ENCODE measurements at regions not wholly inside any gene's neighbourhood (a gene's known extent, or its start where the extent isn't known, plus 50 kb on each side); places are given as distances from the start of the nearest gene placed in this dataset.

- Histone ChIP-seq H3K27me3 (ENCODE audit: low read depth) (no peaks in the 10 kb centered on the region), H3K4me3 (no peak overlapping the region), H3K4me1 (no peaks in the 10 kb centered on the region), H3K27ac (replicated peaks) (no peak overlapping the region), H3K9me3 (replicated peaks) (peaks cover 7% of the 10 kb centered on the region), H3K36me3 (no peaks in the 10 kb centered on the region)
- TF ChIP-seq, protein P1, sequence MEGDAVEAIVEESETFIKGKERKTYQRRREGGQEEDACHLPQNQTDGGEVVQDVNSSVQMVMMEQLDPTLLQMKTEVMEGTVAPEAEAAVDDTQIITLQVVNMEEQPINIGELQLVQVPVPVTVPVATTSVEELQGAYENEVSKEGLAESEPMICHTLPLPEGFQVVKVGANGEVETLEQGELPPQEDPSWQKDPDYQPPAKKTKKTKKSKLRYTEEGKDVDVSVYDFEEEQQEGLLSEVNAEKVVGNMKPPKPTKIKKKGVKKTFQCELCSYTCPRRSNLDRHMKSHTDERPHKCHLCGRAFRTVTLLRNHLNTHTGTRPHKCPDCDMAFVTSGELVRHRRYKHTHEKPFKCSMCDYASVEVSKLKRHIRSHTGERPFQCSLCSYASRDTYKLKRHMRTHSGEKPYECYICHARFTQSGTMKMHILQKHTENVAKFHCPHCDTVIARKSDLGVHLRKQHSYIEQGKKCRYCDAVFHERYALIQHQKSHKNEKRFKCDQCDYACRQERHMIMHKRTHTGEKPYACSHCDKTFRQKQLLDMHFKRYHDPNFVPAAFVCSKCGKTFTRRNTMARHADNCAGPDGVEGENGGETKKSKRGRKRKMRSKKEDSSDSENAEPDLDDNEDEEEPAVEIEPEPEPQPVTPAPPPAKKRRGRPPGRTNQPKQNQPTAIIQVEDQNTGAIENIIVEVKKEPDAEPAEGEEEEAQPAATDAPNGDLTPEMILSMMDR (IDR thresholded peaks at IDR 0.05; ENCODE audit: borderline replicate concordance), result no peak
- intact Hi-C loops (cut with micrococcal nuclease), result no loop called here
- no peak for DNase-seq
Measured at GRCh38 chr4:125044886-125045285, 269.9 kb upstream of the FAT4 start.

DNA sequence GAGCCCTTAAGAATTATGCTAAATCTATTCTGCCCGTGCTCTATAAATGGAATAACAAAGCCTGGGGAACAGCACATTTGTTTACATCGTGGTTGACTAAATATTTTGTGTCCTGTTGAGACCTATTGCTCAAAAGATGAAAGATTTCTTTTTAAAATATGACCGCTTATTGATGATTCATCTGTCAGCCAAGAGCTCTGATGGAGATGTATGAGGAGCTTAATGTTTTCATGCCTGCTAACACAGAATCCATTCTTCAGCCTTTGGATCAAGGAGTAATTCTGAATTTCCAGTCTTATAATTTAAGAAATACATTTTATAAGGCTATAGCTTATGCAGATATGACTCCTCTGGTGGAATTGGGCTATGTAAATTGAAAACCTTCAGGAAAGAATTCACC, 271.3 kb upstream of the FAT4 start:
- intact Hi-C loops (cut with micrococcal nuclease), result no loop called here
- H3K27ac ChIP-seq (replicated peaks), result no peak overlapping the region
- TF ChIP-seq, protein P1 (IDR thresholded peaks at IDR 0.05; ENCODE audit: borderline replicate concordance), result no peak

GRCh38 chr4:125042041-125042440, 272.7 kb upstream of the FAT4 start:
- no peaks in the 10 kb centered on the region for H3K4me1 ChIP-seq
- no peaks in the 10 kb centered on the region for H3K27me3 ChIP-seq (ENCODE audit: low read depth)
- intact Hi-C loops (cut with micrococcal nuclease), result no loop called here
- H3K4me3 ChIP-seq, result no peak overlapping the region
- TF ChIP-seq, protein P1 (IDR thresholded peaks at IDR 0.05; ENCODE audit: borderline replicate concordance), result no peak
- DNase-seq, result no peak
- H3K36me3 ChIP-seq, result no peaks in the 10 kb centered on the region
- no peak overlapping the region for H3K27ac ChIP-seq (replicated peaks)
- H3K9me3 ChIP-seq (replicated peaks), result no peaks in the 10 kb centered on the region

More for the DNA sequence above, 271.3 kb upstream of the FAT4 start:
- H3K4me1 ChIP-seq, result no peaks in the 10 kb centered on the region
- no peak for DNase-seq
- peaks cover 7% of the 10 kb centered on the region for H3K9me3 ChIP-seq (replicated peaks)
- no peak overlapping the region for H3K4me3 ChIP-seq
- no peaks in the 10 kb centered on the region for H3K36me3 ChIP-seq
- H3K27me3 ChIP-seq (ENCODE audit: low read depth), result no peaks in the 10 kb centered on the region

GRCh38 chr4:125041372-125041930, 273.3 kb upstream of the FAT4 start:
- no peak for DNase-seq
- Histone ChIP-seq H3K4me3 (no peak overlapping the region), H3K9me3 (replicated peaks) (no peaks in the 10 kb centered on the region), H3K27me3 (ENCODE audit: low read depth) (no peaks in the 10 kb centered on the region), H3K36me3 (no peaks in the 10 kb centered on the region), H3K4me1 (no peaks in the 10 kb centered on the region), H3K27ac (replicated peaks) (no peak overlapping the region)
- TF ChIP-seq, protein P1 (IDR thresholded peaks at IDR 0.05; ENCODE audit: borderline replicate concordance), result no peak
- intact Hi-C loops (cut with micrococcal nuclease), result no loop called here

- intact Hi-C loops (cut with micrococcal nuclease), result no loop called here
- no peaks in the 10 kb centered on the region for H3K4me1 ChIP-seq
- no peaks in the 10 kb centered on the region for H3K27me3 ChIP-seq (ENCODE audit: low read depth)
- no peak overlapping the region for H3K27ac ChIP-seq (replicated peaks)
- H3K9me3 ChIP-seq (replicated peaks), result no peaks in the 10 kb centered on the region
- no peak overlapping the region for H3K4me3 ChIP-seq
- no peak for DNase-seq
- TF ChIP-seq, protein P1 (IDR thresholded peaks at IDR 0.05; ENCODE audit: borderline replicate concordance), result no peak
- H3K36me3 ChIP-seq, result no peaks in the 10 kb centered on the region
Measured at GRCh38 chr4:125039550-125039949, 275.2 kb upstream of the FAT4 start.
